ENCODE measurements at regions not wholly inside any gene's neighbourhood (a gene's known extent, or its start where the extent isn't known, plus 50 kb on each side); places are given as distances from the start of the nearest gene placed in this dataset.
"Not testable (repeated sequence)": the region's sequence is repeated elsewhere in the genome, so short reads cannot be mapped to it uniquely, and the experiment has no call there.

- H3K27me3 Mint-ChIP-seq: no peaks in the 10 kb centered on the region
- H3K4me3 Mint-ChIP-seq: no peak overlapping the region
- H3K4me1 Mint-ChIP-seq (ENCODE audit: low read depth): no peaks in the 10 kb centered on the region
- H3K27ac Mint-ChIP-seq: no peak overlapping the region
- H3K9me3 Mint-ChIP-seq (ENCODE audit: low read depth): no peaks in the 10 kb centered on the region
- H3K36me3 Mint-ChIP-seq: no peaks in the 10 kb centered on the region
Measured at GRCh38 chr9:80789831-80790230, 899.5 kb downstream of the TLE1 start.

- Mint-ChIP-seq H3K4me1 (ENCODE audit: low read depth) (no peaks in the 10 kb centered on the region), H3K27me3 (no peaks in the 10 kb centered on the region), H3K27ac (no peak overlapping the region), H3K4me3 (no peak overlapping the region), H3K9me3 (ENCODE audit: low read depth) (no peaks in the 10 kb centered on the region), H3K36me3 (no peaks in the 10 kb centered on the region)
Measured at GRCh38 chr9:80787636-80788035, 901.7 kb downstream of the TLE1 start.

- H3K27me3 Mint-ChIP-seq: no peaks in the 10 kb centered on the region
- H3K27ac Mint-ChIP-seq: no peak overlapping the region
- H3K9me3 Mint-ChIP-seq (ENCODE audit: low read depth): peaks cover 3% of the 10 kb centered on the region
- no peaks in the 10 kb centered on the region for H3K4me1 Mint-ChIP-seq (ENCODE audit: low read depth)
- H3K4me3 Mint-ChIP-seq: no peak overlapping the region
- H3K36me3 Mint-ChIP-seq: no peaks in the 10 kb centered on the region
Measured at GRCh38 chr9:80784647-80785046, 904.7 kb downstream of the TLE1 start.

GRCh38 chr9:80775971-80776370 lies 913.4 kb downstream of the TLE1 start:
- no peak overlapping the region for H3K4me3 Mint-ChIP-seq
- no peaks in the 10 kb centered on the region for H3K9me3 Mint-ChIP-seq (ENCODE audit: low read depth)
- H3K4me1 Mint-ChIP-seq (ENCODE audit: low read depth): no peaks in the 10 kb centered on the region
- no peaks in the 10 kb centered on the region for H3K36me3 Mint-ChIP-seq
- H3K27ac Mint-ChIP-seq: no peak overlapping the region
- no peaks in the 10 kb centered on the region for H3K27me3 Mint-ChIP-seq

- H3K9me3 Mint-ChIP-seq (ENCODE audit: low read depth): no peaks in the 10 kb centered on the region
- no peak overlapping the region for H3K27ac Mint-ChIP-seq
- no peak overlapping the region for H3K4me3 Mint-ChIP-seq
- no peaks in the 10 kb centered on the region for H3K4me1 Mint-ChIP-seq (ENCODE audit: low read depth)
- H3K27me3 Mint-ChIP-seq: no peaks in the 10 kb centered on the region
- H3K36me3 Mint-ChIP-seq: no peaks in the 10 kb centered on the region
Measured at GRCh38 chr9:80775530-80775929, 913.8 kb downstream of the TLE1 start.

GRCh38 chr9:80771555-80772347 lies 917.6 kb downstream of the TLE1 start:
- Mint-ChIP-seq H3K27me3 (no peaks in the 10 kb centered on the region), H3K27ac (no peak overlapping the region), H3K4me1 (ENCODE audit: low read depth) (no peaks in the 10 kb centered on the region), H3K9me3 (ENCODE audit: low read depth) (no peaks in the 10 kb centered on the region), H3K4me3 (no peak overlapping the region), H3K36me3 (no peaks in the 10 kb centered on the region)

GRCh38 chr9:80763536-80763935 lies 925.8 kb downstream of the TLE1 start:
- Mint-ChIP-seq H3K4me3 (no peak overlapping the region), H3K9me3 (ENCODE audit: low read depth) (peaks cover 7% of the 10 kb centered on the region), H3K4me1 (ENCODE audit: low read depth) (no peaks in the 10 kb centered on the region), H3K27me3 (no peaks in the 10 kb centered on the region), H3K36me3 (no peaks in the 10 kb centered on the region), H3K27ac (no peak overlapping the region)

- Mint-ChIP-seq H3K27me3 (no peaks in the 10 kb centered on the region), H3K27ac (no peak overlapping the region), H3K9me3 (ENCODE audit: low read depth) (no peaks in the 10 kb centered on the region), H3K36me3 (no peaks in the 10 kb centered on the region), H3K4me1 (ENCODE audit: low read depth) (no peaks in the 10 kb centered on the region), H3K4me3 (no peak overlapping the region)
Measured at GRCh38 chr9:80755586-80755985, 933.8 kb downstream of the TLE1 start.

GRCh38 chr9:80747056-80747455 lies 942.3 kb downstream of the TLE1 start:
- not testable (repeated sequence) for H3K4me1 Mint-ChIP-seq (ENCODE audit: low read depth); H3K27me3 Mint-ChIP-seq; H3K27ac Mint-ChIP-seq; H3K36me3 Mint-ChIP-seq; H3K4me3 Mint-ChIP-seq; H3K9me3 Mint-ChIP-seq (ENCODE audit: low read depth)

- no peaks in the 10 kb centered on the region for H3K36me3 Mint-ChIP-seq
- no peaks in the 10 kb centered on the region for H3K27me3 Mint-ChIP-seq
- no peak overlapping the region for H3K27ac Mint-ChIP-seq
- no peaks in the 10 kb centered on the region for H3K4me1 Mint-ChIP-seq (ENCODE audit: low read depth)
- H3K9me3 Mint-ChIP-seq (ENCODE audit: low read depth): peaks cover 4% of the 10 kb centered on the region
- no peak overlapping the region for H3K4me3 Mint-ChIP-seq
Measured at GRCh38 chr9:80732506-80732905, 956.8 kb downstream of the TLE1 start.

- Mint-ChIP-seq H3K36me3 (no peaks in the 10 kb centered on the region), H3K4me1 (ENCODE audit: low read depth) (no peaks in the 10 kb centered on the region), H3K9me3 (ENCODE audit: low read depth) (peaks cover 13% of the 10 kb centered on the region)
Measured at GRCh38 chr9:80720579-80720978, 968.8 kb downstream of the TLE1 start.

GRCh38 chr9:80707120-80707519 lies 982.2 kb downstream of the TLE1 start:
- no peaks in the 10 kb centered on the region for H3K4me1 Mint-ChIP-seq (ENCODE audit: low read depth)
- peaks cover 17% of the 10 kb centered on the region for H3K9me3 Mint-ChIP-seq (ENCODE audit: low read depth)
- H3K27ac Mint-ChIP-seq: no peak overlapping the region
- no peaks in the 10 kb centered on the region for H3K27me3 Mint-ChIP-seq
- H3K36me3 Mint-ChIP-seq: no peaks in the 10 kb centered on the region
- H3K4me3 Mint-ChIP-seq: no peak overlapping the region

More at GRCh38 chr9:80720579-80720978, 968.8 kb downstream of the TLE1 start:
- no peak overlapping the region for H3K27ac Mint-ChIP-seq
- no peak overlapping the region for H3K4me3 Mint-ChIP-seq
- H3K27me3 Mint-ChIP-seq: no peaks in the 10 kb centered on the region

GRCh38 chr9:80701061-80701460 lies 988.3 kb downstream of the TLE1 start:
- H3K36me3 Mint-ChIP-seq: no peaks in the 10 kb centered on the region
- H3K4me1 Mint-ChIP-seq (ENCODE audit: low read depth): no peaks in the 10 kb centered on the region
- no peaks in the 10 kb centered on the region for H3K27me3 Mint-ChIP-seq
- no peak overlapping the region for H3K27ac Mint-ChIP-seq
- H3K9me3 Mint-ChIP-seq (ENCODE audit: low read depth): peaks cover 4% of the 10 kb centered on the region
- H3K4me3 Mint-ChIP-seq: no peak overlapping the region

GRCh38 chr9:80699511-80699998 lies 989.8 kb downstream of the TLE1 start:
- Mint-ChIP-seq H3K27ac (no peak overlapping the region), H3K4me3 (no peak overlapping the region), H3K36me3 (no peaks in the 10 kb centered on the region), H3K9me3 (ENCODE audit: low read depth) (no peaks in the 10 kb centered on the region), H3K27me3 (no peaks in the 10 kb centered on the region), H3K4me1 (ENCODE audit: low read depth) (no peaks in the 10 kb centered on the region)

GRCh38 chr9:80698725-80699410 lies 990.5 kb downstream of the TLE1 start:
- Mint-ChIP-seq H3K4me3 (no peak overlapping the region), H3K27ac (no peak overlapping the region), H3K36me3 (no peaks in the 10 kb centered on the region), H3K27me3 (no peaks in the 10 kb centered on the region), H3K4me1 (ENCODE audit: low read depth) (no peaks in the 10 kb centered on the region), H3K9me3 (ENCODE audit: low read depth) (no peaks in the 10 kb centered on the region)
